HL-60 (cell line): ENCODE measurements at regions not wholly inside any gene's neighbourhood (a gene's known extent, or its start where the extent isn't known, plus 50 kb on each side); places are given as distances from the start of the nearest gene placed in this dataset.

Source experiments
- DNase-seq, 2 experiments: peaks; one replicate each; pipeline ENCODE4 v3.0.0-alpha.2; 2010 to 2020; ENCODE audit warnings: low read depth in 1 of 2, low spot score in 1 of 2
- H3K27ac ChIP-seq: fragments of 250-450 bp; sonication (Bioruptor Pico); replicated peaks from 2 replicates; pipeline ENCODE4 v1.5.1; 2020; ENCODE audit warnings: mild to moderate bottlenecking, moderate library complexity
- H3K27me3 ChIP-seq: fragments of 250-450 bp; sonication (Bioruptor Pico); 2 replicates; pipeline ENCODE4 v1.5.1; 2021; ENCODE audit warnings: mild to moderate bottlenecking, moderate library complexity; ENCODE audit not compliant: insufficient read depth, poor library complexity, severe bottlenecking
- H3K4me3 ChIP-seq: replicated peaks from 2 replicates; pipeline ENCODE4 v1.5.1; 2011; ENCODE audit warnings: mild to moderate bottlenecking, control low read depth, low read length; ENCODE audit not compliant: insufficient read depth
- CTCF ChIP-seq: IDR thresholded peaks from one replicate; pipeline ENCODE4 v1.5.1; 2011; ENCODE audit warnings: low read length, control low read depth, inconsistent platforms; ENCODE audit not compliant: insufficient read depth
- GABPA ChIP-seq: IDR thresholded peaks from 2 replicates; pipeline ENCODE4 v1.6.1; 2012; ENCODE audit warnings: low read depth
- POLR2AphosphoS5 ChIP-seq: IDR thresholded peaks from 2 replicates; pipeline ENCODE4 v1.6.1; 2012; ENCODE audit warnings: low read depth
- REST ChIP-seq: IDR thresholded peaks from 2 replicates; pipeline ENCODE4 v1.6.1; 2012; ENCODE audit warnings: low read depth; ENCODE audit not compliant: insufficient replicate concordance
- SPI1 ChIP-seq: IDR thresholded peaks from 2 replicates; pipeline ENCODE4 v1.6.1; 2012; ENCODE audit warnings: low read depth, mild to moderate bottlenecking, borderline replicate concordance

- DNase-seq: no peak
- Histone ChIP-seq H3K27me3 (no peaks in the 10 kb centered on the region), H3K27ac (no peak overlapping the region), H3K4me3 (no peak overlapping the region)
- TF ChIP-seq REST: no peak
- TF ChIP-seq CTCF: no peak
- TF ChIP-seq SPI1: no peak
- no peak for TF ChIP-seq POLR2AphosphoS5
- TF ChIP-seq GABPA: no peak
These were observed 332.2 kb downstream of the INSC start for GRCh38 chr11:15446929-15447328.

DNA sequence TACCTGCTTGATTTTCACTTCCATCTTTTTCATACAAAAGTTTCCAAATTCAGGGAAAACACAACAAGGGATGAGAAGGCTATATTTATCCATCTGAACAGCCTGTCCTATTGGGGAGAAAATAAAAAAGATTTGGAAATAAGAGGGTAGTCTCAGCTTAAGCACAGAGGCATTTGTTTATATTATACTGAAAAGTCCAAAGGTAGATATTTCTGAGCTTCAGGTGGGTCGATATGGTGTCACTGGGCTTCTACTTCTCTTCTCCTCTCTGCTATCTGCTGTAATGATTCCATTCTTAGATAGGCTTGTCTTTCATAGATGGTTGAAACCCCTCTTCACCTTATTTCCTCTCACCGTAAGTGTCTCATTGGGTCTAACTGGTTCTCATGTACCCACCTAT is 337.0 kb downstream of the INSC start:
- no peak overlapping the region for H3K4me3 ChIP-seq
- TF ChIP-seq POLR2AphosphoS5: no peak
- no peak for TF ChIP-seq REST
- no peak for TF ChIP-seq GABPA
- no peak for TF ChIP-seq SPI1
- no peak for TF ChIP-seq CTCF
- H3K27me3 ChIP-seq: no peaks in the 10 kb centered on the region
- no peak overlapping the region for H3K27ac ChIP-seq
- DNase-seq: no peak

GRCh38 chr11:15453211-15453765 is 338.6 kb downstream of the INSC start:
- H3K4me3 ChIP-seq: no peak overlapping the region
- H3K27me3 ChIP-seq: no peaks in the 10 kb centered on the region
- TF ChIP-seq POLR2AphosphoS5 (no peak), GABPA (no peak), CTCF (no peak), SPI1 (no peak), REST (no peak)
- no peak overlapping the region for H3K27ac ChIP-seq
- no peak for DNase-seq
